Activated T-cell treated with anti-CD3 and anti-CD28 coated beads, Interleukin-2, amount 50 U/mL, for 4 hours (primary cell): ENCODE measurements at regions not wholly inside any gene's neighbourhood (a gene's known extent, or its start where the extent isn't known, plus 50 kb on each side); places are given as distances from the start of the nearest gene placed in this dataset.
"Not testable (repeated sequence)": the region's sequence is repeated elsewhere in the genome, so short reads cannot be mapped to it uniquely, and the experiment has no call there.

ENCODE experiments used
- ATAC-seq, 2 donors: fragments of 200-7000 bp; cut with Tn5 transposase; one replicate each; pipeline ENCODE4 v1.10.0; 2021
- DNase-seq: peaks from one replicate; pipeline ENCODE4 v3.0.0-alpha.2; 2020
- H3K27me3 Mint-ChIP-seq: one replicate; pipeline ENCODE4 v1.8.0; 2021; ENCODE audit warnings: low read depth, mixed read lengths
- H3K36me3 Mint-ChIP-seq: one replicate; pipeline ENCODE4 v1.8.0; 2022; ENCODE audit warnings: mixed read lengths; ENCODE audit not compliant: insufficient read depth
- H3K4me1 Mint-ChIP-seq: one replicate; pipeline ENCODE4 v1.8.0; 2021; ENCODE audit warnings: low read depth, mixed read lengths
- H3K4me3 Mint-ChIP-seq: one replicate; pipeline ENCODE4 v1.8.0; 2021; ENCODE audit warnings: mild to moderate bottlenecking, moderate library complexity, mixed read lengths
- H3K9me3 Mint-ChIP-seq: one replicate; pipeline ENCODE4 v1.8.0; 2021; ENCODE audit warnings: mixed read lengths

DNA sequence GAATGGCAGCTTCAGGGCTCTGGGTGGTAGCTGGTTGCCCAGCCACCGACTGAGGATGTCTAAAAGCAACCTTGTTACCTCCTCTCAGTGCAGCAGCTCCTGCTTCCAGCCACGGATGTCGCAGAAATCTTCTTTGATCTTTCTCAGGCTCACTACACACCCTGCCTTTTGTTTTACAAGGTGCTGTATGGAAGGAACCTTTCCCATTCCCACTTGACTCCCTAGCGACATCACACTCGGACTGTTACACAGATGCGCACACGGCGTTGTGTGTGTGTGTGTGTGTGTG is 135.8 kb upstream of the CPHXL start:
- no peaks in the 10 kb centered on the region for H3K4me1 Mint-ChIP-seq
- no peaks in the 10 kb centered on the region for H3K36me3 Mint-ChIP-seq
- no peaks in the 10 kb centered on the region for H3K9me3 Mint-ChIP-seq
- H3K4me3 Mint-ChIP-seq, result no peak overlapping the region
- no peak for ATAC-seq
- DNase-seq, result no peak
- H3K27me3 Mint-ChIP-seq, result peaks cover 10% of the 10 kb centered on the region

DNA sequence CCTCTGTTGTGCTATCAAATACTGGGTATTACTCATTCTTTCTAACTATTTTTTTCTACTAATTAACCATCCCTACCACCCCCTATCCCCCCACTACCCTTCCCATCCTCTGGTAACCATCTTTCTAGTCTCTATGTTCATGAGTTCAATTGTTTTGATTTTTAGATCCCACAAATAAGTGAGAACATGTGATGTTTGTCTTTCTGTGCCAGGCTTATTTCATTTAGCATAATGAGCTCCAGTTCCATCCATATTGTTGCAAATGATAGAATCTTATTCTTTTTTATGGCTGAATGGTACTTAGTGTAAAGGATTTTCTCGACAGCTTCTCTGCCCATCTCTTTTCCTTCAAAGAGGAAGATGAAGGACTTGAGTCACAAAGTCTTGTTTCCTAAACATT is 138.0 kb upstream of the CPHXL start:
- no peak overlapping the region for H3K4me3 Mint-ChIP-seq
- H3K4me1 Mint-ChIP-seq, result no peaks in the 10 kb centered on the region
- DNase-seq (no peak), ATAC-seq (no peak)
- peaks cover 3% of the 10 kb centered on the region for H3K27me3 Mint-ChIP-seq
- no peaks in the 10 kb centered on the region for H3K36me3 Mint-ChIP-seq
- no peaks in the 10 kb centered on the region for H3K9me3 Mint-ChIP-seq

DNA sequence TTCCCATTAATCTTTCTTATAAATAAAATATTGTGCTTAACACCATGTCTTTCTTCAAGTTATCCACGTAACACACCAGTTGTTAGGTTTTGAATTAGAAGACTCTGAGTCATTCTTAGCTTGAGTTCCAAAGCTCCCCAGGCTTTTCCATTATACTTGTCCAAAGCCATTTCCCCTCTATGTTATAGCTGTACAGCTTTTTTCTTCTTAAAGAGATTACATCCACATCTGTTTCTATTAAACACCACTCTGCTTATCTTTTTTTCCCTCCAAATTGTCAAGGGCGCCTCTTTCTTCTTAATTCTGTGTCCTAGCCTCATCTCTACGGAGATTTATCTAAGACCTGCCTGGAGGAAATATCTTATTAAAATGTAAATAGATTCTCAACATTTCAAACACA is 139.4 kb upstream of the CPHXL start:
- Mint-ChIP-seq H3K36me3 (no peaks in the 10 kb centered on the region), H3K27me3 (peaks cover 7% of the 10 kb centered on the region), H3K9me3 (no peaks in the 10 kb centered on the region), H3K4me1 (no peaks in the 10 kb centered on the region), H3K4me3 (no peak overlapping the region)
- no peak for ATAC-seq
- DNase-seq, result no peak

DNA sequence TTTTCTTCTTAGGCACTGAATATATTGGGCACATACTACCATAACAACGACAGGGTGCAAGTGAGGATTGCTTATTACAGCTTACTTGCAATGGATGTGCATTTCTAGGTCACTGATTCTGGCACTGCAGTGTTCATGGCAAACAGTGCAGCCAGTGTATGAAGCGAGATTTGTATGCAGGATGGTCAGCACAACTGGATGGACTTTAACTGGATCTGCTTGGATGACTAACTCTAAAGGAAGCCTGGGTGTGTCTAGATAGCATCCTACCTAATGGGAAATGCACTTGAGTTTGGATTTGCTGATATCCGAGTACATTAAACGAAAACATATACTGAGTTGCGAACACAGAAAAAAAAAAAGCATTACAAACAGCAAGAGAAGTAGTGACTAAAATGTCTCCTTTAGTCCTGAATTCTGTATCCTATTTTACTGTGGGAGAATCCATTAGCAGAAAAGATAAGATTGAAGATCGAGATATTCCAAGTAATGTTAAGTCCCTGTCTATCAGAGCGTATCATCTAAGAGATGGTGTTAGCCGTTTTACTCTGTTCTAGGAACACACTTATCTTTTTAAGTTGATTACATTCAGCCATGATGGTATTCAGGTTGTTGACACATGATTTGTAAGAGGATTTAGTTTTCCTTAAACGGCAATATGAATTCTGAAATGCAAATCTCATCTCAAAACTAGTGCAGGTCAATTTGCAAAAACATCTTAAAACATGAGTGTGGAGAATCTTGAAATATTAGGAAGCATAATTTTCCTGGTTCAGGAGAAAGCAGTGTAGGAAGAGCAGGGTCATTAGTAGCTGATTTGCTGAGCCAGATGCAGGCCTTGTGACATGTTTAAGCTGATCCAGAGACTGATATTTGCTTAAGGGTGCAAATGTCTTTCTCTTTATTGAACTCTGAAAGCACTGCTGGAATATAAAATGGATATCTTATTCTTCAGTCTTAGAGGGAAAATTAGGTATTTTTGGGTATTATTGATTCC is 142.6 kb upstream of the CPHXL start:
- Mint-ChIP-seq H3K36me3 (no peaks in the 10 kb centered on the region), H3K9me3 (no peaks in the 10 kb centered on the region), H3K4me1 (no peaks in the 10 kb centered on the region), H3K4me3 (no peak overlapping the region), H3K27me3 (peaks cover 7% of the 10 kb centered on the region)
- DNase-seq, result no peak
- ATAC-seq, result no peak

DNA sequence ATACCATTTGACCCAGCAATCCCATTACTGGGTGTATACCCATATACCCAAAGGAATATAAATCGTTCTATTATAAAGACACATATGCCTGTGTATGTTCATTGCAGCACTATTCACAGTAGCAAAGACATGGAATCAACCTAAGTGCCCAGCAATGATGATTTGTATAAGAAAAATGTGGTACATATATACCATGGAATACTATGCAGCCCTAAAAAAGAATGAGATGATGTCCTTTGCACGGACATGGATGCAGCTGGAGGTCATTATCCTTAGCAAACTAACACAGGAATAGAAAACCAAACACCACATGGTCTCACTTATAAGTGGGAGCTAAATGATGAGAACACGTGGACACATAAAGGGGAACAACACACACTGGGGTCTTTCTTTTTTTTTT is 155.0 kb upstream of the CPHXL start:
- not testable (repeated sequence) for H3K4me3 Mint-ChIP-seq, H3K36me3 Mint-ChIP-seq, H3K9me3 Mint-ChIP-seq, DNase-seq, ATAC-seq, H3K27me3 Mint-ChIP-seq, H3K4me1 Mint-ChIP-seq

DNA sequence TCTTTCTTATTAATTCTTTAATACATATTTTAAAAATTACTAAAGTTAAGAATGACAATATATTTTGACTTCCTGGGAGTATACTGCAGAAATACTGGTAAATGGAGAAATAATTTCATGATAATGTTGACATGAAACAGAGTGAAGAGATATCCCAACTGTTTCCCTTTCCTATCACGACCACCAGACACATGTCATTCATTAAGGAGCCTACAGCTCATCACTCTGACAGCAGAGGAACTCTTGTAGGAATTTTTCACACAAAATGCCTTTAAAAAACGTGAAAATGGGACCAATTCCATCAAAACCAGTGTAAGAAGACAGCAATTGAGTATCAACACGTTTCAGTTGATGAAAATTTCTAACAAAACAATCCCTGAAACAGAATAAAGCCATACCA is 172.9 kb upstream of the CPHXL start:
- Mint-ChIP-seq H3K27me3 (no peaks in the 10 kb centered on the region), H3K4me3 (no peak overlapping the region), H3K4me1 (no peaks in the 10 kb centered on the region), H3K9me3 (no peaks in the 10 kb centered on the region), H3K36me3 (no peaks in the 10 kb centered on the region)
- DNase-seq (no peak), ATAC-seq (no peak)

DNA sequence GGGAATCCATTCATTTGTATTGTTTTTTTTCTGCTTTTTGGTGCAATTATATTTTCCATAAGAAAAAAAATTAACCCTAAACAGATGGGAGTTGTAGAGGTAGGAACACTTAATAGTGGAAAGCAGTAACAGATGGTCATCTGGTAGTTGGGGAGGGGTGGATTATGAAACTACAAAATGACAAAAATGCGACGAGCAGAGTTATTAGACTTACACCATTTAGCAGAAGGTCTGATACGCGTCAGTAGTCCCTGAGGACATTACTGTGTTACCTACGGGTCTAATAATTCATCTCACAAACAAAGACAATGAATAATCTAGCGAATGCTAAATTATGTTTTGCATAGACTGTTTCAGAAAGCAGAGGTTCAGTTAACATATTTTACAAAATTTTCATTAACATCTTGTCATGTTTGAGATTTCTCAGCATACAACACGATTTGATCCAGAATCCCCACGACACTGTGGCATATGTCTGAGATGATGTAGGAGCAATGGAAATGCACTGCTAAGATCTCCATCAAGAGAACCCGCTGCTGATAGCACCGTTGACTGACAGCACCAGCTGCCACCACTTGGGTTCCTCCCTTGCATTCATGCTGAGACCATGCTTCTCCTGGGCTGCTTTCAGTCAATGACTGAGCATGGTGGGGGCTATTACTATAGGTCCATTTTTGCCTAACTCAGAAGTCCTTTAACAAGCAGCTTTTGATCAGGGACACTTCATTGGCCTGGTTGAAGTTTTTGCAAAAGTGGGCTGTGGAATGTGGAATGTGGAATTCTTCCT is 182.2 kb upstream of the CPHXL start:
- Mint-ChIP-seq H3K36me3 (no peaks in the 10 kb centered on the region), H3K4me1 (no peaks in the 10 kb centered on the region), H3K9me3 (no peaks in the 10 kb centered on the region), H3K4me3 (no peak overlapping the region), H3K27me3 (no peaks in the 10 kb centered on the region)
- ATAC-seq (no peak), DNase-seq (no peak)

DNA sequence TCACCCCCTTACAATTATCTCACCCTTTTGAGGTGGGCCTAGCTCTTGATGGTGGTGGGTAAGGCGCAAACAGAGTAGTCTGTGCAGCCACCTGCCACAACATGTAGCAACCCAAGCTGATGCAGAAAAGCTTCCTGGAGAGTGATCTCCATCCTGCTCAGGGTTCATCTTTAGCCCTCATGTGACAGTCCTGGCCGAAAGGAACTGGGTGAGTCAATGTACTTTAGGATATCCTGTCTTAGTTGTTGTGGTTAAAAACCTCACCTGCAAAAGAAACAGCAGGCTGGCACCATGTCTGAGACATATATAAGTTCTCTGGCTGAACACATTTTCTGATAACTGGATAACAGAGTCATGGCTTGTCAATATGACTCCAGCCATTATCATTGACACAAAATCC is 183.5 kb upstream of the CPHXL start:
- H3K36me3 Mint-ChIP-seq, result no peaks in the 10 kb centered on the region
- no peak overlapping the region for H3K4me3 Mint-ChIP-seq
- ATAC-seq (no peak), DNase-seq (no peak)
- H3K9me3 Mint-ChIP-seq, result no peaks in the 10 kb centered on the region
- no peaks in the 10 kb centered on the region for H3K4me1 Mint-ChIP-seq
- no peaks in the 10 kb centered on the region for H3K27me3 Mint-ChIP-seq

DNA sequence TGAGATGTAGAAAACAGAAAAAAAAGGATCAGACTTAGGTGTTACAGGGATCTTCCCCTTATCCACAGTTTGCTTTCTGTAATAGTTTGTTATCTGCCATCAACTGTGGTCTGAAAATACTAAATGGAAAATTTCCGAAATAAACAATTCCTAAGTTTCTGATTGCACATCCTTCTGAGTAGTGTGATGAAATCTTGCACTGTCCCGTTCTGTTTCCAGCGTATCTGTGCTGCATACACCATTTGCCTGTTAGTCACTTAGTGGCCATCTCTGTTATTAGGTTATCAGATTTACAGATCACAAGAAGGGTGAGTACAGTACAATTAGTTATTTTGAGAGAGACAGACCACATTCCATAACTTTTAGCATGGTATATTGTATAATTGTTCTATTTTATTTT is 185.6 kb upstream of the CPHXL start:
- Mint-ChIP-seq H3K4me1 (no peaks in the 10 kb centered on the region), H3K36me3 (no peaks in the 10 kb centered on the region), H3K4me3 (no peak overlapping the region), H3K9me3 (no peaks in the 10 kb centered on the region), H3K27me3 (no peaks in the 10 kb centered on the region)
- ATAC-seq (no peak), DNase-seq (no peak)

DNA sequence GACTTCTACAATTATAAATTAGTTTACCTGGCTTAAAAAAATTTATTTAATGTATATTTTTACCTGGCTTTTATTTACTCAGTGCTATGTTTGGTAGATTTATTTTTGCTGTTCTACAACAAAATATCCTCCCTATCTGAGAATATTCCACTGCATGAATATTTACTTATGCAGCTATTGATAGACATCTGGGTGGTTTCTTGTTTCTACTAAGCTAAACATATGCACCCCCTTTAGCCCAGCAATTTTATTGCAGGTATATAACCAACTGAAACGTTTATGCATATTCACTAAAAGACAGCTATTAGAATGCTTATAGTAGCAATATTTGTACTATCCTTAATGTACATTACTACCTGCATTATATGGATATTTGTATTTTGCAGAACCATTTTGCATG is 187.7 kb upstream of the CPHXL start:
- no peak overlapping the region for H3K4me3 Mint-ChIP-seq
- H3K4me1 Mint-ChIP-seq, result no peaks in the 10 kb centered on the region
- H3K27me3 Mint-ChIP-seq, result no peaks in the 10 kb centered on the region
- H3K9me3 Mint-ChIP-seq, result no peaks in the 10 kb centered on the region
- H3K36me3 Mint-ChIP-seq, result no peaks in the 10 kb centered on the region
- no peak for ATAC-seq
- no peak for DNase-seq

DNA sequence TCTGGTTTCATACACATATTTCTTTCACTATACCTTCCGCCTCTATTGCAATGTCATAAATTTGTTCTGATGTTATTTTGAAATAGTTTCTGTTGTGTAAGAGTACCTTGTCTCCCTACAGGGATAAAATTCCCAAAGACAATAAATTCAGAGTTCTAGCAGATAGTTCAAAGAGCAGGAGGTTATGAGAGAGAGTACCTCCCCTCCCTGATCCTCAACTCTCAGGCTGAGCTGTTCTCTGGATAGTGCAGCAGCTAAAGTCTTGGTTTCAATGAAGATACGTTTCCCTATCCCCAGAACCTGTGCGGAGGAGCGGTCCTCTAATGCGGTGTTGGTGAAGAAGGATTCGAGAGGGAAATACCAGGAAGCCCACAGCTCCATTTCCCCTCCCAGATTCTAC is 190.2 kb upstream of the CPHXL start:
- ATAC-seq (no peak), DNase-seq (no peak)
- Mint-ChIP-seq H3K36me3 (no peaks in the 10 kb centered on the region), H3K4me3 (no peak overlapping the region), H3K9me3 (no peaks in the 10 kb centered on the region), H3K4me1 (no peaks in the 10 kb centered on the region), H3K27me3 (no peaks in the 10 kb centered on the region)

DNA sequence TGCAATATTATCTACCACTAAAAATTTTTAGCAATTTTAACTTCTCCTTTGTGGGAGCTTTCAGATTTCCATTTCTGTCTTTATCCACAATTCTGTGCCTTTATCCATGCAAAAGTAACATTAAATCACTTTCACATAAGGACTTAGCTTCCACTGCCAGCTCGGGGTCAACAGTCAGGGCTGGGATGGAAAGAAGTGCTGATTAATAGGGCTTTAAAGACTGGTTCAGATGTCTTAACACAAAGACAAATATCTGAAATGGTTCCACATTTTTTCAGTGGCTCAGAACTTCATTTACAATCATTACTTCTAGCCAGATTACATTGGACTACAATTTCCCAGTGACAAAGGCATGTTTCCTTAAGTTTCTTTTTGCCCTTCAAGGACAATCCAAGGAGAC is 191.8 kb upstream of the CPHXL start:
- ATAC-seq (no peak), DNase-seq (no peak)
- H3K9me3 Mint-ChIP-seq, result no peaks in the 10 kb centered on the region
- no peaks in the 10 kb centered on the region for H3K4me1 Mint-ChIP-seq
- no peak overlapping the region for H3K4me3 Mint-ChIP-seq
- peaks cover 6% of the 10 kb centered on the region for H3K27me3 Mint-ChIP-seq
- H3K36me3 Mint-ChIP-seq, result no peaks in the 10 kb centered on the region

DNA sequence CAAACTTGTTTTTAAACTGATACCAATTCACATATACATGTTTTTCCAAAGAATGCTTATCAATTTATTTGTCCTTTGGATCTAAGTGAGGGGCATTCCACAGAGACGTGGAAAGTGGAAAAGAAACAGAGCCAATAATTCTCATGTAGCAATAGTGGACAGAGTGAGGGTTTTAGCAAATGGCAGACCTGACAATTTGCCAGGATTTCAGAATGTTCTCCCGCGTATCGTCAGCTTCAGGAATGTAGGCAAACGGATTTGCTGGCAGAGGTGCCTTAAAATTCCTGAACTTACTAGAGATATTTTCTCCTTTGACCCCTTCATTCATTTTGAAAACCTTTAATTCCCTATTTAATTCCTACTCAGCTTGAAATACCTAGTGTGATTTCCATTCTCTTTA is 193.4 kb upstream of the CPHXL start:
- Mint-ChIP-seq H3K36me3 (no peaks in the 10 kb centered on the region), H3K4me3 (no peak overlapping the region), H3K4me1 (no peaks in the 10 kb centered on the region), H3K9me3 (no peaks in the 10 kb centered on the region), H3K27me3 (peaks cover 6% of the 10 kb centered on the region)
- DNase-seq (no peak), ATAC-seq (no peak)

DNA sequence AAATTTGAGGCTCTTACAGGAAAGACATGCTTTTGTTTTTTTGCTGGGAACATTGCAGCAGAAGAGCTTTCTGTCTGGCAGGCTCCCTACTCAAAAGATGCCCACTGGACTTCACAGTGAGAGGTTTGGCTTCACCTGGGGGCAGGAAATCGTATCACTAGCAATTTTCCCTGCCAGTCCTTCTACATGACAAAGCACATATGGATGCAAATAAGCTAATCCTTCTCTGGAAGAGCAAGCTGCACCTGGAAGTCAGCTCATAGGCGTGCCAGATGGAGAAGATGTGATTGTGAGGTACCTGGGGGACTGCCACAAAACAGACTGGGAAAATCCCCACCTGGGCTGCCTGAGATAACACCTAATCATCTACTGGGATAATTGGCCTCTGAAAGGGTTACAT is 195.0 kb upstream of the CPHXL start:
- Mint-ChIP-seq H3K27me3 (peaks cover 8% of the 10 kb centered on the region), H3K36me3 (no peaks in the 10 kb centered on the region), H3K4me1 (no peaks in the 10 kb centered on the region), H3K9me3 (no peaks in the 10 kb centered on the region), H3K4me3 (no peak overlapping the region)
- DNase-seq (no peak), ATAC-seq (no peak)

DNA sequence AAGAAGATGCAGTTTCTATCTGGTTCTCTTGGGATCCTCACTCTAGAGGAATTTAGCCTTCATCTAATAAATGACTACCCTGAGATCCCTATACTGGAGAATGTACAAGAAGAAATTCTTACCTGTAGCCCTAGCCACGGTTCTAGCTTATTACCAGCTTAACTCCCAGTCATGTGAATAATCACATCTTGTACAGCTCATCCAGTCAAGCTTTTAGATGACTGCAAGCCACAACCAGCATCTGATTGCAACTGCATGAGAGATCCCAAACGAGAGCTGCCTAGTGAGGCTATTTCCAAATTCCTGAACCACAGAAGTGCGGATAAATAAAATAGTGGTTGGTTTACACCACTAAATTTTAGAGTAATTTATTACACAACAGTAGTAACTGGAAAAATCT is 196.0 kb upstream of the CPHXL start:
- no peaks in the 10 kb centered on the region for H3K9me3 Mint-ChIP-seq
- H3K4me1 Mint-ChIP-seq, result no peaks in the 10 kb centered on the region
- no peak for ATAC-seq
- H3K36me3 Mint-ChIP-seq, result no peaks in the 10 kb centered on the region
- H3K4me3 Mint-ChIP-seq, result no peak overlapping the region
- no peak for DNase-seq
- H3K27me3 Mint-ChIP-seq, result peaks cover 8% of the 10 kb centered on the region
